A673 (cell line): ENCODE measurements at regions not wholly inside any gene's neighbourhood (a gene's known extent, or its start where the extent isn't known, plus 50 kb on each side); places are given as distances from the start of the nearest gene placed in this dataset.

ENCODE experiments used
- BruUV-seq: library from RNA; stranded (reverse); fragments of 400-500 nt; replicated peaks from 2 replicates; lab custom pipeline; 2021; lab: Mats Ljungman, UMichigan
- CTCF ChIA-PET: fragments of 300-600 bp; sonication (Branson Sonifier 250); formaldehyde crosslinking; loops from one replicate; lab custom pipeline; 2022; ENCODE audit warnings: antibody characterized with exemption; lab: Charles Lee
- POLR2A ChIA-PET: fragments of 300-600 bp; sonication (Branson Sonifier 250); formaldehyde crosslinking; loops from one replicate; lab custom pipeline; 2022; ENCODE audit warnings: antibody characterized with exemption; ENCODE audit not compliant: low non-redundant PET; lab: Charles Lee
- DNase-seq: peaks from one replicate; pipeline ENCODE4 v3.0.0-alpha.2; 2015; ENCODE audit warnings: low spot score
- H3K27ac ChIP-seq: fragments of 200-600 bp; sonication (generic); 2 replicates; pipeline ENCODE4 v1.5.1; 2016; ENCODE audit warnings: mixed run types, low read depth, mild to moderate bottlenecking, mixed read lengths, antibody characterized with exemption, low read length; ENCODE audit not compliant: poor library complexity, severe bottlenecking
- H3K27me3 ChIP-seq: fragments of 200-600 bp; sonication (generic); replicated peaks from 2 replicates; pipeline ENCODE4 v1.6.1; 2017; ENCODE audit warnings: mixed run types, low read depth, mild to moderate bottlenecking, mixed read lengths, antibody characterized with exemption, low read length; ENCODE audit not compliant: insufficient read depth, poor library complexity
- H3K36me3 ChIP-seq: fragments of 200-600 bp; sonication (generic); 2 replicates; pipeline ENCODE4 v1.6.1; 2016; ENCODE audit warnings: mixed run types, mild to moderate bottlenecking, mixed read lengths, antibody characterized with exemption, low read length; ENCODE audit not compliant: insufficient read depth, poor library complexity, severe bottlenecking
- H3K4me1 ChIP-seq: fragments of 200-600 bp; sonication (generic); 2 replicates; pipeline ENCODE4 v1.6.1; 2017; ENCODE audit warnings: mixed run types, mild to moderate bottlenecking, mixed read lengths, antibody characterized with exemption, low read length; ENCODE audit not compliant: insufficient read depth, poor library complexity, severe bottlenecking
- H3K4me3 ChIP-seq: fragments of 200-600 bp; sonication (generic); 2 replicates; pipeline ENCODE4 v1.5.1; 2016; ENCODE audit warnings: low read depth, mixed run types, mild to moderate bottlenecking, mixed read lengths, low read length; ENCODE audit not compliant: poor library complexity, severe bottlenecking
- H3K9me3 ChIP-seq: fragments of 200-600 bp; sonication (generic); 2 replicates; pipeline ENCODE4 v1.6.1; 2016; ENCODE audit warnings: mixed run types, low read depth, mild to moderate bottlenecking, mixed read lengths, antibody characterized with exemption, low read length; ENCODE audit not compliant: poor library complexity, severe bottlenecking
- CTCF ChIP-seq: fragments of 300-800, 200-600 bp; sonication (generic); conservative IDR thresholded peaks from 2 replicates; pipeline ENCODE4 v1.5.1; 2017; ENCODE audit warnings: low read depth, mild to moderate bottlenecking, antibody characterized with exemption, low read length, moderate library complexity, mixed read lengths
- EZH2 ChIP-seq: fragments of 200-600 bp; sonication (generic); IDR thresholded peaks from 2 replicates; pipeline ENCODE4 v1.6.1; 2017; ENCODE audit warnings: borderline replicate concordance, low read depth, mild to moderate bottlenecking, mixed read lengths, antibody characterized with exemption, low read length; ENCODE audit not compliant: poor library complexity, severe bottlenecking
- intact Hi-C: fragments of 100-400 bp; cut with micrococcal nuclease; formaldehyde crosslinking; loops from one replicate; pipeline ENCODE4 v1.10.0; 2022; ENCODE audit not compliant: unreplicated experiment

- Histone ChIP-seq H3K4me1 (no peaks in the 10 kb centered on the region), H3K27me3 (no peaks in the 10 kb centered on the region), H3K36me3 (no peaks in the 10 kb centered on the region), H3K27ac (no peak overlapping the region), H3K4me3 (no peak overlapping the region), H3K9me3 (peaks cover 3% of the 10 kb centered on the region)
- ChIA-PET CTCF (no interaction called here), POLR2A (no interaction called here)
- intact Hi-C loops, result no loop called here
- BruUV-seq, result no TSS peak
- TF ChIP-seq EZH2 (no peak), CTCF (no peak)
- DNase-seq, result no peak
These were observed 161.3 kb upstream of the LMNTD1 start for GRCh38 chr12:25714198-25714984.

GRCh38 chr12:25715102-25715501, 162.0 kb upstream of the LMNTD1 start:
- TF ChIP-seq EZH2 (no peak), CTCF (no peak)
- Histone ChIP-seq H3K27me3 (no peaks in the 10 kb centered on the region), H3K4me1 (no peaks in the 10 kb centered on the region), H3K36me3 (no peaks in the 10 kb centered on the region), H3K9me3 (peaks cover 3% of the 10 kb centered on the region), H3K4me3 (no peak overlapping the region), H3K27ac (no peak overlapping the region)
- intact Hi-C loops, result no loop called here
- CTCF ChIA-PET, result no interaction called here
- BruUV-seq, result no TSS peak
- POLR2A ChIA-PET, result no interaction called here
- no peak for DNase-seq

- POLR2A ChIA-PET, result no interaction called here
- Histone ChIP-seq H3K4me1 (no peaks in the 10 kb centered on the region), H3K27me3 (no peaks in the 10 kb centered on the region), H3K9me3 (no peaks in the 10 kb centered on the region), H3K27ac (no peak overlapping the region), H3K36me3 (no peaks in the 10 kb centered on the region), H3K4me3 (no peak overlapping the region)
- no peak for DNase-seq
- intact Hi-C loops, result no loop called here
- CTCF ChIA-PET, result no interaction called here
- no TSS peak for BruUV-seq
- TF ChIP-seq EZH2, result no peak
- TF ChIP-seq CTCF, result no peak
These were observed 163.8 kb upstream of the LMNTD1 start for GRCh38 chr12:25716842-25717241.
